ENCODE measurements at regions not wholly inside any gene's neighbourhood (a gene's known extent, or its start where the extent isn't known, plus 50 kb on each side); places are given as distances from the start of the nearest gene placed in this dataset.

DNA sequence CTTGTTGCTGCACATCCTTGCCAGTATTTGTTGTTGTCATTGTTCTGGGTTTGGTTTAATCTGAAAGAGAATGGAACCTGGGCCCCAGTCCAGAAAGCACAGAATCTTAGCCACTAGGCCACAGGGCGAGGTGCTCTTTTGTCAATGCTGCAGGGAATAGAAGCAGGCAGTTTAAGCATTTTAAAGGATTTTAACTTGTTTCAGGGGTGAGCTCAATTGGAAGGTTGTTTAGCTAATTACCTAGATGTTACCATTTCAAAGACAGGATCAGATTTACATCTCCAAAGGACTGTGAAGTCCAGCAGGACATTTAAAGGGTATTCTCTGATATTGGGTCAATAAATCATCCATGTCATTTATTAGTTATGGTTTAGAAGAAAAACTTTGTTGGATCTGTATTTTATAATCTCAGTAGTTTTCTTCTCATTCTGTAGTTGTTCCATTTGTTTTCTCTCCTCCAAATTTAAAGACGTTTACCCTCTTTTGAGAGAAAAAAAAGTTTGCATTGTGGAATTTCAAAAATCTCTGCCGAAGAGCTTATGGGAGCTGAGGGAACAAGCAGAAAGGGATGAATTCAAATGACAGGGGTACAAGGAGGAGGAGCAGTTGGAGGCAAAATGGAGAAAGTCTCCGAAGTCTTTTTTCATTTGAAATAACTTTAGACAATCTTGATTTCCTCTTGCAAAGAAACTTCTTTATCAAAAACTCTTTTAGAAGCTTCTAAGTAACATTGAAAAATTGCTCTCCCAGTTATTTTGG is 57.5 kb upstream of the FAM47C start:
- no peak for DNase-seq

DNA sequence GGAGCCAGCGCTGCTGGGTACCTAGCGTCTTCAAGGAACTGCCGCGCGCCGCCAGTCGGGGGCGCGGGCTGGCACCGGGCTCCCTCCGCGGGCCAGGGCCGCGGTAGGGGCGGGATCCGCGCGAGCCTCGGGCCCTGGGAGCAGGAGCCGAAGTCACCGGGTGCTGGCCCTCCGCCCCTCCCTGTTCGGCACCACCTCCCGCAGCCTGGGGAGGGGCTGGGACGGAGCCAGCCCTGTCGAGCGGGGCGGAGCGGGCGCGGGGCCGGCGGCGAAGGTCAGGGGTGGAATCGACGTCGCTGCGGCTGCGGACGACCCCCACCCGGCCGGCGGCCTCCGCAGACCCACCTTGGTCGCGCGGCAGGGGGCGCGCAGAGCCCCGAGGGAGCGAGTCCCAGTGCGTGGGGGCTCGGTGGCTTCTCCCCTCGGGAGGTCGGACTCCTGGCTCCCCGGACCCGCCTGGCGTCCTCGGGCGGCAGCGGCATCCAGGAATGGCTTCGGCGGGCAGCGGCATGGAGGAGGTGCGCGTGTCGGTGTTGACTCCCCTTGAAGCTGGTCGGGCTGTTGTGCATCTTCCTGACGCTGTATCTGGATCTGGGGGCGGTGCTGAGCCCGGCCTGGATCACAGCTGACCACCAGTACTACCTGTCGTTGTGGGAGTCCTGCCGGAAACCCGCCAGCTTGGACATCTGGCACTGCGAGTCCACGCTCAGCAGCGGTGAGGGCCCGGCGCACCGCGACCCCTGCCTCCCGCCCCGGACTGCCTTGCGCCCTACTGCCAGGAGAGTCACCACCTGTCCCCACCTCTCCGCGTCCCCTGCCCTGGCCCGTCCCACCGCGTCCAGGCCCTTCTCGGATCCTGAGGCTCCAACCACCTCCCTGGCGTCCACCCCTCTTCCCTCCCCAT is 50.5 kb upstream of the FAM47C start:
- DNase-seq: peak; percentile 84

Data from 8988T (cell line).